Ishikawa (cell line): ENCODE measurements at regions not wholly inside any gene's neighbourhood (a gene's known extent, or its start where the extent isn't known, plus 50 kb on each side); places are given as distances from the start of the nearest gene placed in this dataset.

Source experiments
- CEBPB ChIP-seq: IDR thresholded peaks from 2 replicates; pipeline ENCODE4 v1.6.1; 2012
- CREB1 ChIP-seq: IDR thresholded peaks from 2 replicates; pipeline ENCODE4 v1.6.1; 2012; ENCODE audit warnings: low read depth
- EGR1 ChIP-seq: IDR thresholded peaks from 2 replicates; pipeline ENCODE4 v1.6.1; 2012
- EP300 ChIP-seq: IDR thresholded peaks from 2 replicates; pipeline ENCODE4 v1.6.1; 2012; ENCODE audit warnings: borderline replicate concordance
- FOXM1 ChIP-seq: IDR thresholded peaks from 2 replicates; pipeline ENCODE4 v1.6.1; 2012; ENCODE audit warnings: low read depth, borderline replicate concordance
- NFIC ChIP-seq: IDR thresholded peaks from 2 replicates; pipeline ENCODE4 v1.6.1; 2012
- RAD21 ChIP-seq: IDR thresholded peaks from 2 replicates; pipeline ENCODE4 v1.6.1; 2012; ENCODE audit warnings: low read depth
- TAF1 ChIP-seq: IDR thresholded peaks from 2 replicates; pipeline ENCODE4 v1.6.1; 2012; ENCODE audit warnings: low read depth, mild to moderate bottlenecking
- TCF12 ChIP-seq: IDR thresholded peaks from 2 replicates; pipeline ENCODE4 v1.6.1; 2012; ENCODE audit warnings: low read depth
- TEAD4 ChIP-seq: IDR thresholded peaks from 2 replicates; pipeline ENCODE4 v1.6.1; 2012
- YY1 ChIP-seq: IDR thresholded peaks from 2 replicates; pipeline ENCODE4 v1.6.1; 2012; ENCODE audit warnings: low read depth
- ZBTB7A ChIP-seq: IDR thresholded peaks from 2 replicates; pipeline ENCODE4 v1.6.1; 2012; ENCODE audit warnings: low read depth
- TF ChIP-seq, protein P1 (sequence below): IDR thresholded peaks from 2 replicates; pipeline ENCODE4 v1.6.1; 2012
- TF ChIP-seq, protein P2 (sequence below): IDR thresholded peaks from 2 replicates; pipeline ENCODE4 v1.6.1; 2012; ENCODE audit warnings: low read depth, mild to moderate bottlenecking
- TF ChIP-seq, protein P3 (sequence below): IDR thresholded peaks from 2 replicates; pipeline ENCODE4 v1.6.1; 2012

DNA sequence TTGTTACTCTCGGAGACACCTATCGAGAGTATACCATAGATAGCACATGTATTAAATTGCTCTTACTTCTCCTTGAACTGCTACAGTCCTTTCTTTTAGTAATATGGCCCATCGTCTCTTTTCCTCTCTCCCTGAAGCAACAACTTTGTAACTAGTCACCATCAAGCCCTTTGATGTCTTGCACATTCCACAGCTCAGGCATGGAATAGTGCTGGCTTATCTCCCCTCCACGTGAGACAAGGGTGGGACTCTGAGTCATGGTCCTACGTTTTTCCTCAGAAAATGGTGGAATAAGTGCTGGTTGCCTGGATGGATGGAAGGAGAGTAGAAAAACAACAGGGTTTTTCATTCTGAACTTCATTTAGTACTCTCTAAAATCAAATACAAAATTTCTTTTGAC lies 163.3 kb upstream of the MBNL1 start:
- TF ChIP-seq, protein P1, sequence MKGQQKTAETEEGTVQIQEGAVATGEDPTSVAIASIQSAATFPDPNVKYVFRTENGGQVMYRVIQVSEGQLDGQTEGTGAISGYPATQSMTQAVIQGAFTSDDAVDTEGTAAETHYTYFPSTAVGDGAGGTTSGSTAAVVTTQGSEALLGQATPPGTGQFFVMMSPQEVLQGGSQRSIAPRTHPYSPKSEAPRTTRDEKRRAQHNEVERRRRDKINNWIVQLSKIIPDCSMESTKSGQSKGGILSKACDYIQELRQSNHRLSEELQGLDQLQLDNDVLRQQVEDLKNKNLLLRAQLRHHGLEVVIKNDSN = no peak
- TF ChIP-seq RAD21 (no peak), YY1 (no peak), TAF1 (no peak), CEBPB (no peak), NFIC (no peak), CREB1 (no peak), TEAD4 (no peak), FOXM1 (no peak), ZBTB7A (no peak), TCF12 (no peak), EGR1 (no peak)
- TF ChIP-seq, protein P2, sequence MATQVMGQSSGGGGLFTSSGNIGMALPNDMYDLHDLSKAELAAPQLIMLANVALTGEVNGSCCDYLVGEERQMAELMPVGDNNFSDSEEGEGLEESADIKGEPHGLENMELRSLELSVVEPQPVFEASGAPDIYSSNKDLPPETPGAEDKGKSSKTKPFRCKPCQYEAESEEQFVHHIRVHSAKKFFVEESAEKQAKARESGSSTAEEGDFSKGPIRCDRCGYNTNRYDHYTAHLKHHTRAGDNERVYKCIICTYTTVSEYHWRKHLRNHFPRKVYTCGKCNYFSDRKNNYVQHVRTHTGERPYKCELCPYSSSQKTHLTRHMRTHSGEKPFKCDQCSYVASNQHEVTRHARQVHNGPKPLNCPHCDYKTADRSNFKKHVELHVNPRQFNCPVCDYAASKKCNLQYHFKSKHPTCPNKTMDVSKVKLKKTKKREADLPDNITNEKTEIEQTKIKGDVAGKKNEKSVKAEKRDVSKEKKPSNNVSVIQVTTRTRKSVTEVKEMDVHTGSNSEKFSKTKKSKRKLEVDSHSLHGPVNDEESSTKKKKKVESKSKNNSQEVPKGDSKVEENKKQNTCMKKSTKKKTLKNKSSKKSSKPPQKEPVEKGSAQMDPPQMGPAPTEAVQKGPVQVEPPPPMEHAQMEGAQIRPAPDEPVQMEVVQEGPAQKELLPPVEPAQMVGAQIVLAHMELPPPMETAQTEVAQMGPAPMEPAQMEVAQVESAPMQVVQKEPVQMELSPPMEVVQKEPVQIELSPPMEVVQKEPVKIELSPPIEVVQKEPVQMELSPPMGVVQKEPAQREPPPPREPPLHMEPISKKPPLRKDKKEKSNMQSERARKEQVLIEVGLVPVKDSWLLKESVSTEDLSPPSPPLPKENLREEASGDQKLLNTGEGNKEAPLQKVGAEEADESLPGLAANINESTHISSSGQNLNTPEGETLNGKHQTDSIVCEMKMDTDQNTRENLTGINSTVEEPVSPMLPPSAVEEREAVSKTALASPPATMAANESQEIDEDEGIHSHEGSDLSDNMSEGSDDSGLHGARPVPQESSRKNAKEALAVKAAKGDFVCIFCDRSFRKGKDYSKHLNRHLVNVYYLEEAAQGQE = no peak

DNA sequence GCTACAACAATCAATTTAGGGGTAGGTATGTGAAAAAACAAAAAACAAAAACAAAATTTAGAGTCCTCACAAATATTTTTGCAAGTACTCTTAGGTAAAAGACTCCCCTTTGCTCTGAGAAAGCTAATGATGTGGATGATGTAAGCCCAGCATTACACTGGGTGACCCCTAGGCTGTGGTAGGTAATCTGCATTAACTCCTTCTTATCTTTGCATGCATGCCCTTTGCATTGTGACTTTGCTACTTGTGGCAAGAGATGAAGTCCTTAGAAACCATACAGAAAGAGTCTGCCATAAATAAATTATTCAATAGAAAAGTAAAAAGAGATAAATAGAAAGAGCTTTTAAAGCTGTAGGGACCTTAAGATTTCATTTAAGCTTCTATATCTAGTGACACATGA lies 159.7 kb upstream of the MBNL1 start:
- TF ChIP-seq FOXM1 = no peak
- TF ChIP-seq NFIC = no peak
- TF ChIP-seq, protein P1 = no peak
- TF ChIP-seq TEAD4 = no peak
- TF ChIP-seq, protein P3, sequence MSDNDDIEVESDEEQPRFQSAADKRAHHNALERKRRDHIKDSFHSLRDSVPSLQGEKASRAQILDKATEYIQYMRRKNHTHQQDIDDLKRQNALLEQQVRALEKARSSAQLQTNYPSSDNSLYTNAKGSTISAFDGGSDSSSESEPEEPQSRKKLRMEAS = no peak
- TF ChIP-seq CEBPB = no peak
- no peak for TF ChIP-seq TCF12
- TF ChIP-seq YY1 = no peak

DNA sequence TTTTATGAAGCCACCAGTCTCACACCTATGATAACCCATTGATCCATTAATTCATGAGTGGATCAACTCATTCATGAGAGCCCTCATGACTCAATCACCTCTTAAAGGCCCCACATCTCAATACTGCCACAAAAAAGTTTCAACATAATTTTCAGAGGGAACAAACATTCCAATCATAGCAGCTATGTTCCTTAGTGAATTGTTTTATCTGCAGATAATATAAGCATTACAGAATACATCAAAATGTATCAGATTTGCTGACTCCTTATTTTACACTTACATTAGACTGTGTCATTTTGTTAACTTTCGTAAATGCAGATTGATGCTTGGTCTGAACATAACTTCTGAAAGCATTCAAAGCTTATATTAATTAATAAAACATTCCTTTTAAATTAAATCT lies 155.3 kb upstream of the MBNL1 start:
- TF ChIP-seq TEAD4 = no peak
- TF ChIP-seq, protein P2 = no peak
- no peak for TF ChIP-seq CREB1
- no peak for TF ChIP-seq YY1
- TF ChIP-seq FOXM1 = no peak
- TF ChIP-seq, protein P3 = no peak
- no peak for TF ChIP-seq CEBPB

DNA sequence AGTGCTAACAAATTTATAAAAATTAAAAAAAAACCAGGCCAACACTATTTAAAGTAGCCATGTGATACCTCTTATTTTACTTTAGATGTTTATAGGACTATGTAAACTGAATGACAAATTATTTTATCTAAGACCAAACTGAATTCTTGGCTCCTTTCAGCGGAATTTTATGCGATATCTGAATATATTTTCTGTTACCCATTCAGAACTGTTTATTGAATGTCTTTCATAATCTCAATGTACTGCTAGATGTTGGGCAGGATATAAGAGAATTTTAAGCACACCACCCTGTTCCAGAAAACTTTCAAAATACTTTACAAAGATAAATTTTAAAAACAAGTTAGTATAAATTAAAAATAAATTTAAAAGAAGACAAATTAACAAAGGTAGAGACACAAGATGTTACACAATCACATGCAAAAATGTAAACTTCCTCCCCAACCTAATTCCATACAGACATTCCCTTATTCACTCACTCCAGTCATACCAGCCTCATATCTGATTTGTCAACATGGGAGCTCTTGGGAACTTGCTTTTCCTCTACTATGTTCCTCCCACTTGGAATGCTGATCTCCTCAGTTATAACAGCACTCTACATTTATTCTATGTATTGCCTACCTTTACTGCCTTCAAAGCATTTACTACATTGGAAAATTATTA lies 154.6 kb upstream of the MBNL1 start:
- TF ChIP-seq TCF12 (no peak), TEAD4 (no peak), EGR1 (no peak), YY1 (no peak), FOXM1 (no peak), CEBPB (no peak), EP300 (no peak), NFIC (no peak), ZBTB7A (no peak)
- TF ChIP-seq, protein P1 = no peak
- TF ChIP-seq, protein P3 = no peak

DNA sequence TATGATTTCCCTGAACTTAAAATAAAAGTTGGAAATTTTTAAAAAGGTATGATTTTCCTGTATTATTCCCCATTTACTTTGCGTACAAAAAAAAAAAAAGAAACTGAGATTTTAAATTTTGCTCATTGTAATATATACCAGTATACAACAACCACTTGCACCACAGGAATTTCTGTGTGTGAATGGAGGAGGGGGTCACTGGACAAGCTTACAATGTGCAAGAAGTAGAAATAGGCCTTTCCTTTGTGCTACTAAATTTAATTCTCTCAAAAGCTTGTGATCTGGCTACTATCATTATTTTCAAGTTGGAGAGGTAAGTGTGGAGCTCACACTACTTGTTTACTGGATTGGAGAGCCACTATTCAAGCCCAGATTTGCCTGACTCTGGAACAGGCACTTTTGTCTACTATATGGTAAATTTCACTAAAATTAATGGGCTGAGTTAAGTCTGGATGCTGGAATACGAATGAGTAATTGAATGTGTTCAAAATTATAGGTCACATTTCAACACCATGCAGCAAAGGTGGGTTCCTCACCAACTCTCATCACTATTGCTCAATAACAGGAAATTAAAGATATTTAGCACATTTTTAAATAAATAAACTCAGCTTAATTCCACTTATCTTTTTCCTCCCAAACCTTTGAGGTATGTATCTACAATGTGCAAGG lies 148.0 kb upstream of the MBNL1 start:
- TF ChIP-seq ZBTB7A = no peak
- TF ChIP-seq CREB1 = no peak
- no peak for TF ChIP-seq YY1
- TF ChIP-seq TCF12 = no peak
- TF ChIP-seq, protein P2 = no peak
- no peak for TF ChIP-seq NFIC
- TF ChIP-seq RAD21 = no peak
- no peak for TF ChIP-seq EGR1
- TF ChIP-seq TAF1 = no peak
- TF ChIP-seq FOXM1 = no peak
- no peak for TF ChIP-seq TEAD4
- TF ChIP-seq, protein P3 = no peak
- no peak for TF ChIP-seq CEBPB
- TF ChIP-seq EP300 = no peak
- TF ChIP-seq, protein P1 = no peak
